ENCODE measurements at regions not wholly inside any gene's neighbourhood (a gene's known extent, or its start where the extent isn't known, plus 50 kb on each side); places are given as distances from the start of the nearest gene placed in this dataset.

GRCh38 chr12:125434131-125434530, 368.9 kb downstream of the AACS start:
- DNase-seq (ENCODE audit: low read depth), result no peak

- no peak for DNase-seq (ENCODE audit: low read depth)
These were observed 369.8 kb downstream of the AACS start for GRCh38 chr12:125434936-125435443.

GRCh38 chr12:125435871-125436270, 370.6 kb downstream of the AACS start:
- DNase-seq (ENCODE audit: low read depth), result no peak

DNA sequence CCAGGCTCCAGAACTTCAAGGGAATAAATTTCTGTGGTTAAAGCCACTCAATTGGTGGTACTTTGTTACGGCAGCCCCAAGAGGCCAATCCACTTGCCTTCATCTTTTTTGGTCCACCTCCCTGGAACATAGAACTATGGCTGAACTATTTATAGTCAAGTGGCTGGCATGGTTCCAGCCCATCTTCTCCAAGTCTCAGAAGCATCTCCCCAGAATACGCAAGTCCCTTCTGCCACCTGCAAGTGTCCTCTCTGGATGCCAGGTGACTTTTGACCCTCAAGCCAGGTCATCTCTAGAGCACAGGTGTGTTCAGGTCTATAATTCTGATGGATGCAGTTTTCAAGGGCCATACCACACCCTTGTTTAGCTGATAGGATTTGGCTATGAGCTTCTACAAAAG, 371.5 kb downstream of the AACS start:
- no peak for DNase-seq (ENCODE audit: low read depth)

GRCh38 chr12:125440399-125440798, 375.2 kb downstream of the AACS start:
- DNase-seq (ENCODE audit: low read depth), result no peak

GRCh38 chr12:125443341-125443740, 378.1 kb downstream of the AACS start:
- DNase-seq (ENCODE audit: low read depth), result no peak

- DNase-seq (ENCODE audit: low read depth), result no peak
These were observed 386.2 kb downstream of the AACS start for GRCh38 chr12:125451408-125451807.

DNA sequence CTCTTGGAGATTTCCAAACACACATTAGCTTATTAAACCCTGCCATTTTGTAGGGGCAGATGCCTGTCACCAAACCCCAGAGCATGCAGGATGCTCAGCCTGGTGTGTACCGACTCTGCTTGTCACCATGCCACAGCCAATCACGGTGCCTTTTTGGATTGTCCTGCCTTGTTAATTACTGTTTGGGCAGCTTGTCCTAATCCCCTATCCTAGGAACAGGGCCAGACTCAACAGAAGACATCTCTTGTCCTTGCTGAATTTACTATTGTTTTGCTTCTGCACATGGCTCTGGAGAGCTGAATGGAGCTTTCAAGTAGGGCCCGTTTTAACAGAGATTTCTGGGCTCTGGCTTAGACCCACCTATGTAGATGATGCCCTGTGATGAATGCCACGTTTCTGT, 388.5 kb downstream of the AACS start:
- DNase-seq (ENCODE audit: low read depth), result no peak

- DNase-seq (ENCODE audit: low read depth), result no peak
These were observed 389.1 kb downstream of the AACS start for GRCh38 chr12:125454291-125454690.

DNA sequence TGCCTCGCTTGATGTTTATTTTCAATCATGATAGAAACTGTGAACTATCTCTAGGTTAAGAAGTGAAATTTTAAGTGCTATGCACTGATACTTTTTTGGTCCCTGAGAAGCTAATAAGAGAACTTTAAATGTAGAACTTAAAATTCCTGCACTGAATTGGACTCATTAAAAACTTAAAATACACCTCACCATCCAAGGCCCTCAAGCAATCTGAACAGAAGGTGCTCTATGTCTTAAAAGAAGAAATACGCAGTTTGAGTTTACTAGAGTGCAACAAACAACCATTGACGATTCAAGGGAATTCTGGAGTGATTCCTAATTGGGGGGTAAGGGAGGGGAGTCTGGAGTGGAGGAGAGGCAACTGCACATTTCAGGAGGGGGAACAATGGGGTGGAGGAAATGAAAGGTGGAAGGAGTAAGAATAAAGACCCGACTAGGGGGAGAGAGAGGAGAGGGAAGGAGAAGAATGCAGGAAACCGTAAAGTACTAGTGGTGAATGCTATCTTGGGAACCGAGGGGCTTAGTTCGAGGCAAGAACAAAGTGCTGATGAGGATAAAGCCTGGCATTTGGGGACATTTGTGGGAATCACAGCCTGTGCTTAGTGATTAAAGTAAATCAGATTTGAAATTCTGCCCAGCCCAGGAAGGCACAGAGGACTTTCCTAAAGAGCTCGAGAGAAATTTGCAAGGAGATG, 389.7 kb downstream of the AACS start:
- no peak for DNase-seq (ENCODE audit: low read depth)

DNA sequence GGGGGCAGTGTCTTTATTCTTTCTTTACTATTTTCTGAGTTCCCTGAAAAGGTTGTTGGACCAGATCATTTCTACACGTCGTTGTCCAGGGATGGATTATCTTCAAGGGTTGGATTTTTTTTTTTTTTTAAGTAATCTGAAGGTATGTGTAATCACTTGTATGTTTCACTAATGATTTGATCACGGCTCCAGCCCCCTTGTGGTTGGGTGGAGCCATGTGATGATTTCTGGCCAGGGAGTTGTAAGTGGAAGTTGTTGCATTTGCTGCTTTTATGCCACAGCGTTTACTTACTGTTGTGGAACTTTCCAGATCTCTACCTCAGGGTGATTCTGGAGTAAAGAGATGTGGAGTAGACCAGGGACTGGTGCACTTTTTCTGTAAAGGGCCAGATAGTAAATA, 390.3 kb downstream of the AACS start:
- no peak for DNase-seq (ENCODE audit: low read depth)

- DNase-seq (ENCODE audit: low read depth), result no peak
These were observed 393.5 kb downstream of the AACS start for GRCh38 chr12:125458552-125459268.

GRCh38 chr12:125461831-125462230, 396.6 kb downstream of the AACS start:
- no peak for DNase-seq (ENCODE audit: low read depth)

GRCh38 chr12:125463386-125463785, 398.2 kb downstream of the AACS start:
- no peak for DNase-seq (ENCODE audit: low read depth)

DNA sequence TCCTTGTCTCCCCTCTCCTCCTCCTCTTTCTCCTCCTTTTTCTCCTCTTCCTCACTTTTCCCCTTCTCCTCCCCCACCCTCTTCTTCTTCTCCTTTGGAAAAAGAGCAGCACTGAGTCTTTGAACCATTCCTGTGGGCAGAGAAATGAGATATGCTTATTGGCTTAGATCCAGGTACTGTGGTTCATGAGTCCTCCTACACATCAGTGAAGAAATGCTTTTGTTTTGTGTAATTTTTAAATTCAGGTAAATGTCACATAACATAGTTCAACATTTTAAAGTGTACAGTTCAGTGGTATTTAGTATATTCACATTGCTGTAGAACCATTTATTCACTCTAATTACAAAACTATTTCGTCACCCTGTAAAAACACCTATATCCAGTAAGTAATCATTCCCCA, 402.1 kb downstream of the AACS start:
- DNase-seq (ENCODE audit: low read depth), result no peak

DNA sequence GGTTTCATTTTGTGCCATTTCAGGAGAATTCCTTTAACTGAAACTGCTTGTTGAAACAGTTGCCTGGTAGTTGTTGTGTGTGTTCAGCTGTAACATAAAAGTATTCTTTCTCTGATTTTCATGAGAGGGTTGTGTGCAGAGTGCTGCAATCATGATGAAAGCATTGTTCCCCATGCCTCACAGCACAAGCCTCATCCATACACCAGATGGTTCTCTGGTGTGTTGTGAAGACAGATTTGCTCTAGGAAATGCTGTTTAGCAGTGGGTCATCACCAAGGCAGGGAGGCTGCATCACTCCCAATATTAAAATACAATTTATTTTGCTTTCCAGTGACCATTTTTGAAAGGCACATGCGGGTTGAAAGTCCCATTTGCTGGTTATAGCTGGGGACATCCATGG, 404.4 kb downstream of the AACS start:
- DNase-seq (ENCODE audit: low read depth), result no peak

DNA sequence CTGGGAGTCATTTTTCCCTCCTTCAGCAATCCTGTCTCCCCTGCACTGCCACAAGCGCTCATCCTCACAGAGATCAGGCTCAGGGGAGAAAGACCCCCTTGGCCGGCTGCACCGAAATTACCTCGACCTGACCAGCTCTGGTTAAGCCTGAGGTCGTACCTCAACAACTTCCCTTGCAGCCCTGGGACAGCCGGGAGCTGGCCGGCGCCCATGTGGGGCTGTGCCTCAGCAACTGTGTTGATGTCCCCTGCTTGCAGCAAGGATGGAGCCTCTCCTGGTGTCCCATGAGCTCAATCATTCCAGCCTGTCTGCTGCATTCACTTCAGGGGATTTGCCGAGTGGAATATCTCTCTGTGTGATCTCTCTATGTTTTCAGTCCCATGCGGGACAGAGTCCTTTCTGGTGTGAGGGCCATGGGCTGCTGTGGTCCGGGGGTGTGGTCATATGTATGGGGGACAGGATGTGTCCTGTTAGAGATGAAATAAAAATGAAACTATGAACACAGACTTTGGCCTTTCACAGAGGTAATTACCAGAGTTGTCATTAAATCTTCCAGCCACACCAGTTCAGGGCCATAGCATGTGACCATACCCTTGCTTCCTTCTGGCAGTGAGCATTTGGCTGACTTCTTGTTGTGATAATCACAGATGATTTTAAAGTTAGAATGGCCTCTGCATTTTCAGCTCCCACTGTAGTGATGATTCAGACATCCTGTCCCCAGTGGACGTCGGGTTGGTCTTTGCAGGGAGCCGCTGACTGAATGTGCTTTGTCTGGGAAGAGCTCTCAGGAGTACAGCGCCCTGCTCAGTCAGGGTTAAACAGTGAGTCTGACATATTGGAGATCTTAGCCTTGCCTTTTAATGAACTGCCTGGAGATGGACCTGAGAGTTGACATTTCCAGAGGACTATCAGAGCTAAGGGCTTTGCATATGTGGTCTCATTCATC, 405.9 kb downstream of the AACS start:
- no peak for DNase-seq (ENCODE audit: low read depth)

- no peak for DNase-seq (ENCODE audit: low read depth)
These were observed 408.3 kb downstream of the AACS start for GRCh38 chr12:125473501-125473900.

DNA sequence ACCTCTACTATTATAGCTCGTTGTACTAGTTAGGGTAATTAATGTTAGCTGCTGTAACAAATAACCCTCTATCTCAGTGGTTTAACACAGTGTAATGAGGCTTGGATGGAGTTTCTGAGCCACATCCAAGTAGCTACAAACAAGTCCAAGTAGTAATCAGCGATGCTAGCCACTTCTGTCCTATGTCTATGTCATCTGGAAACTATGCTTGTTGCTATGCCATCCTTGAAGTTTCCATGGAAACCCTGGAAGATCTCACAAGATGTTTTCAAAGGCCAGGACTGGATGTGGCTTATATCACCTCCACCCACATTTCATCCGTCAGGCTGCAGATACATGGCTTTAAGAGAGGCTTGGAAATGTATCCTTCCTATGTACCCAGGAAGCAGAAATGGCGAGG, 422.1 kb downstream of the AACS start:
- no peak for DNase-seq (ENCODE audit: low read depth)

DNA sequence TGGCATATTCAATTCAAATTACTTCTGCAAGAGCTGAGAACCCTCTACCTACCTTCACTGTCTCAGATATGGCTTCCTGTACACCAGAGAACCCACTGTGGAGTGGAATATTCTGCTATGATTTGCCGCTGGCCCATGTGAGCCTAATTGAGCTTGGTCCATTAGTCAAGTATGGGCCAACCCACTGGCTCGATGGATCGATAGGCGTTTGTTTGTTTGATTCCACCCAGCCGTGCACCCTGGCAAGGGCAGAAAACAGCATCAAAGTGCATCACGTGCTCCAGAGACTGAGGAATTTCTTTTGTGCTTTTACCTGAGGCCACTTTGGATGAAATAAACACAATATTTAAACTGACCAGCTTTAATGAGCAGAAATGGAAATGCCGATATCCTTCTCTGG, 426.3 kb downstream of the AACS start:
- DNase-seq (ENCODE audit: low read depth), result no peak

- no peak for DNase-seq (ENCODE audit: low read depth)
These were observed 427.4 kb downstream of the AACS start for GRCh38 chr12:125492354-125493270.

All from stimulated activated CD8-positive, alpha-beta memory T cell treated with anti-CD3 and anti-CD28 coated beads, Interleukin-15, amount 100 ng/mL, for 1 hour (primary cell).